Epidermal melanocyte (primary cell): ENCODE measurements at regions not wholly inside any gene's neighbourhood (a gene's known extent, or its start where the extent isn't known, plus 50 kb on each side); places are given as distances from the start of the nearest gene placed in this dataset.
"Not testable (repeated sequence)": the region's sequence is repeated elsewhere in the genome, so short reads cannot be mapped to it uniquely, and the experiment has no call there.

Experiments
- DNase-seq: peaks from one replicate; pipeline ENCODE4 v3.0.0; 2011; ENCODE audit warnings: low spot score; ENCODE audit not compliant: insufficient read length

DNA sequence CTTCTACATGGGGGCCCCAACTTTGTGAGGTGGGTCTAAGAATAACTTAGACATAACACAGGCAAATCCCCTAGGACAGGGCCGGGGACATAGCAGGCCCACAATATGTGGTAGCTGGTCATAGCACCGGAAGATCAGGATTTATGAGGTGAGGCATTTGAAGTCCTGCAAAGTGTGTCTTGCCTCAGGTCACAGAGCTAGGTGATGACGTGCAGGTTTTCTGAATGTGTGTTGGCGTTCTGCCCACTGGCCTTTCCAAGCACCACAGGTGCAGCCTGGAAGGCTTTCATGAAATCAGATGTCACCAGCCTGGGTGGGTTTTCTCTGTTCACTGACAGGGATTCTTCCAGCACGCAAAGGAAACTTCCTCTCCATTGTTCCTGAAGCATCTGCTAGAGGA is 119.1 kb downstream of the LRATD1 start:
- DNase-seq: no peak

DNA sequence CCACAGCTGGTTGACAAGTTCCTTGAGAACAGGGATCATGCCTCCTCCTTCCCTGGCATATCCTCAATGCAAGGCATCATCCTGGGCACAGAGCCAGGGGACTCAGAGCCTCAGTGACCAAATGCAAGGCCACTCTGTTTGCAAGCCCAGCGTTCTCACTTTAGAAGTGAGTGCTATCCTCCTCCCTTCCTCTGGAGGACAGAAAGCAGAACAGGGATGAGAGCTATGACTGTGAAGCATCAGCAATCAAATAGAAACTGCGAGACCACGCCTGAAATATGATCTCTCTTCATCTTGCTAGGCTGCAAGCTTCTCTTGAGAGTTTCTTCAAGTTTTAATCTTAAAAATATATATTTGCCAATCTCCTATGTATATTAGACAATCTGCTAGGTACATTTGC is 119.8 kb downstream of the LRATD1 start:
- no peak for DNase-seq

DNA sequence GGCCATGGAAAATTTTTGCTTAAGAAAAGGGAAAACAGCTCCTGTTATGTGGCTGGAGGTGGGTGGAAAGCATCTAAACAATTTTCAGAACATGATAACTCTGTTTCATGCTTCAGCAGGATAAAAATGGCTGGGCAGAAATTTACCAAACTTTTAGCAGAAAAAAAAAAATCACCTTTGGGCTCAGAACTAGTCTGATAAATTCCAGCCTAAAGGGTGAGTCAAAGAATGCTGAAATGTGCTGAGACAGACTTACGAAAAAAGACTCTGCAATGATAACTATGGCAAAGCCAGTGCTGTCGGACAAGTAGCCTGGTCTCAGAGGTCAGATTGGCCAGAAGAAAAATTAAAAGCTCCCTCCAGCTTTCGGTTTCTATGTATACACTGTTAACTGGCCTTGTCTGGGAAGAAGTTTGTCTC is 123.6 kb downstream of the LRATD1 start:
- no peak for DNase-seq

DNA sequence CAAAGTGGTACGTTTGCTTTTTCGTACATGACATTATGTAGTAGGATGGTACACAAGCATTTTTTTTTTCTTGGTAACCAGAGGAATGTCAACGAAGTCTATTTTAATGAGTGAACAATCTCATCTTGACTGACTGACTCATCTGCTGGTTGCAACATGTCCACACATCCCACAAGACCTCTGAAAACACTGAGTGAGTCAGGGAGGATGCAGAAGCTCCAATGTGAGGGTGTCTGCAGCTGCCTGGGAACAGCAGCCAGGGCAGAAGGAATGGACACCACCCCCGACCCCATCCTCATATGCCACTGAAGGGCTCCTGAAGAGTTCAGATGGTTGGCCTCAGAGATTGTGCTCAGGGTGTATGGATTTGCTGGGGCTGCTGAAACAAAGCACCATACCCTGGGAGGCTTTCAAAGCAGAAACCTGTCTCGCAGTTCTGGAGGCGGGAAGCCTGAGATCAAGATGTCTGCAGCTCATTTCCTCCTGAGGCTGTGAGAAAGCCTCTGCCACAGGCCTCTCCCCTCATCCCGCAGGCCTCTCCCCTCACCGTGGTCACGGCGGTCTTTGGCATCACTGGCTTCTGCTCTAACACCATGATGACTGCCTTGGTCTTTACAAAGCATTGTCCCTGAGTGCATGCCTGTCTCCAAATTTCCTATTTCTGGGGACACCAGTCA is 124.6 kb downstream of the LRATD1 start:
- peak; percentile 48 for DNase-seq

DNA sequence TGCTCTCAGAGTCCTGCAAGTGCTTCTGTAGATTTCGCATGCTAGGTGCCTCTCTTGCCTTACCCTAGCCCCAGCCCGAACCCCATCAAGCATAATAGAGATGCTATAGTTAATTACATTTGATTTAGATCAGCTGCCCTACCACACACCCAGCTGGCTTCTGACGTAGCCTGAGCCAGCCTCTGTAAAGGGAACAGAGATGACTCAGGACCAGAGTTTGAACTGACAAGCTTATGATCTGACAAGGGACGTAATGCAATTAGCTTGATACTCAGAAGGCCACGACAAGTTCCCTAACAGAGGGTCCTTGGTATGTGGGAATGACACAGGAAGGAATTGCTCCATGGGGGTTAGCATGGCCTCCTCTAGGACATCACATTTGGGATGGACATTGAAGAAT is 126.6 kb downstream of the LRATD1 start:
- no peak for DNase-seq

DNA sequence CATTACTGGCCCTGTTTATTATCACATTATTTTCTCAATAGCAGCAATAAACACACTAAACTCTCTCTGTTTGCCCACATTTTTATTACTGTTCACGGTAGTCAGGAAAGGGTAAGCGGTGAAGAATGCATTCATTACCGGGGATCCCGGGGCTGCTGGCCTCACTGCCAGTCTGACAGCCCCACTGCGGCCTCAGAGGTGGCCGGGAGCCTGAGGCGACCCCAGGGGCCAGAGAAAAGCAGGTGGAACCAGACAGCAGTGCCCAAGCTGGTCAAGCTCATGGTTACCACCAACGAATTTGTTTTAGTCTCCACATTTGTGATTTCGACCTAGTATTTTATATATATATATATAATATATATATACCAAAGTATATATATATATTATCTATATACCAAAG is 127.7 kb downstream of the LRATD1 start:
- DNase-seq: no peak

DNA sequence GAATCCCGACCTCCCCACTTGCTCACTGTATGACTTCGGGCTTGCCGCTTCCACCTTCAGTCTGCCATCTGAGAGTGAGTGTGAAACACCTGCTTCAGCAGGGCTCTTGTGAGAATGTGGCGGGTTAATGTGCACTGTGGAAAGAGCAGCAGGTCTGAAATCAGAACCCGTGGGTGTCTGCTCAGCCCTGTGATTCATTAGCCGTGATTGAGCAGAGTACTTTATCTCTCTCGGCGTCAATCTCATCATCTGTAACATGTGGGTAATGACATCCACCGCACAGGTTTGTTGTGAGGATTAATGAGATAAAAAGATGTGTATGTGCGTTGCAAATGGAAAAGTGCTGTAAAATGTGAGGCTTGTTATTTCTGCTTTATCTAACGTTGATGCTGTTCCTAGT is 128.6 kb downstream of the LRATD1 start:
- DNase-seq: no peak

DNA sequence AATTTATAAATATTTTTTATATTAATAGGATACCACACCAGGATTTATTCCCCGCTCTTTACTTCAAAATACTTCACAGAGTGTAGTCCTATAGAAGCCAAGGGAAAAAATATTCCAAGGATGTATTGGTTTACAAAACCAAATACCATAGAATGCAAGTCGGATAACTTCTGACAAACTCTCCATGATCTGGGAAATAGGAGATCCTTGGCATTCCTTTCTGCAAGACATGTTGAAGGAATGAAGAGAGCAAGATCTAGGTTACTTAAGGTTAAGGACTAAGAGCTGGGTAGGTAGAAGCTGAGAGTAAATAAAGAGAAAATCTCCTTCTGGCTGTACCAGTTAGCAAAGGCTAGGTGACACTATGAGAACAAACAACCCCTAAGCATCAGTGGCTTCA is 141.2 kb downstream of the LRATD1 start:
- no peak for DNase-seq

DNA sequence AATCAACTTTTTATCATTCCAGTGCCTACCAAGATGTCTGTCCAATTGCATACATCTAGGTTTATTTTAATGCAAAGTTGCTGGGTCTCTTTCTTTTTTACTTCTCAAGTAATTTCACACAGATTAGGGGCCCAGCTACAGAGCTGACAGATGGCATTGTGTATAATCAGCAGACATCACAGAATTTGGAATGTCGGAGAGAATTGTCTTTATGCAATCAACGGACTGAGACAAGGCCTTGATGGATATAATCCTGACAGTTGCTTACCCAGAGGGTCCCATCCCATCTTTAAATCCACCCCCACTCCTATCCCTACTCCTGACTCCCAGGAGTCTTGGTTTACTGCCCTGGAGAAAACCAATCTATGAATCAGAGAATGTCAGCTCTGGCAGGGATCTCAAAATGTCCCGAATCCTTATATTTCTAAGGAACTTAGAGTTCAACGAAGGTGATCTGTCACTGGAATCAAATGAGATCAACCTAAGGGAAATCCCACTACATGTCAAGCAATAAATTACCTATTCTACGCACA is 142.0 kb downstream of the LRATD1 start:
- DNase-seq: no peak

DNA sequence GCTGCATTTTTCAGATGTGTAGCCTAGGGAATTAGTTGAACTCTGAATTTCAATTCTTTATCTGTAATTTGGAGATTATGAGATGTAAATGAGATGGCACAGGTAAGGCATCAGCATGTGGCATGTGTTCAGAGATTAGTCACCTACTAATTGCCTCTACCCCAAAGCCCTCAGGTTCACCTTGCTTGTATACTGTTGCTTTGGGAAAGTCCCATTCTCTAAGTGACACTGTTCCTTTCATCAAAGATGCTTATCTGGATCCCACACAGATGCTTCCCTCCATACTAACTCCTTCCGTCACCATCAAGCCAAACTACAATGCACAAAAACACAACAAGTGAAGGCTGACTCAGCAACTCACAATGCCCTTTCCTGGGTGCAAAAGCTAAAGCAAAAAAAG is 143.7 kb downstream of the LRATD1 start:
- no peak for DNase-seq

DNA sequence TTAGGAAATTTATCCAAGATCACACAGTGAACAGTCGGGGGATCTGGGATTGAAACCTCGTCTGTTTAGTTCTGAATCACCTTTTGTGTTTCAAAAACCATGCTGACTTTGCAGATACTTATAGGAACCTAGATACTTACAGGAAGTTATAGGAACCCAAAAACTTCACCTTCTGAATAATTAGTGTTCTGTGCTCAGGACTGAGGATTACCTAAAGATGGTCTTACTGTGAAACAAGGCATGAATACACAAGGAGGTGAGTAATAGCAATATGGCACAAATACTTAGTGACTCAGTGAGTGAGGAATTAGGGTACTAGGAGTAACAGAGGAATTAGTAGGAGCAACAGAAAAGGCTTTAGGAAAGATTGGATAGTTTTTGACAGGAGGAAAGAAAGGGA is 145.5 kb downstream of the LRATD1 start:
- no peak for DNase-seq

DNA sequence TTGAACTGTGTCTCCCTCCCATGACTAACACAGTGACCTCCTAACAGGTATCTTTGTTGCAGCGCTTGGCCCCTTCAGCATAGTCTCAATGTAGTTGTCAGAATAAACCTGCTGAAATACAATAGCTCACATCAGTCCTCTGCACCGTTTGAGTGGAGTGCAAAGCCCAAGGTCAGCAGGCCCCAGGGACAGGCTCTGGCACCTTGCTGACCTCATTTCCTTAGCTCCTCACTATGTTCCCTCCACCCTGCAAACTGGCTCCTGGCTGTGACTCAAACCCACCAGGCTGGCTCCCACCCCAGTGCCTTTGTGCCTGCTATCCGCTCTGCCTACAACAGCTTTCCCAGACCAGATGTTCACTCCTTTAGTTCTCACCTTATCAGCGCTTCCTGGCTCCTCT is 146.7 kb downstream of the LRATD1 start:
- no peak for DNase-seq

DNA sequence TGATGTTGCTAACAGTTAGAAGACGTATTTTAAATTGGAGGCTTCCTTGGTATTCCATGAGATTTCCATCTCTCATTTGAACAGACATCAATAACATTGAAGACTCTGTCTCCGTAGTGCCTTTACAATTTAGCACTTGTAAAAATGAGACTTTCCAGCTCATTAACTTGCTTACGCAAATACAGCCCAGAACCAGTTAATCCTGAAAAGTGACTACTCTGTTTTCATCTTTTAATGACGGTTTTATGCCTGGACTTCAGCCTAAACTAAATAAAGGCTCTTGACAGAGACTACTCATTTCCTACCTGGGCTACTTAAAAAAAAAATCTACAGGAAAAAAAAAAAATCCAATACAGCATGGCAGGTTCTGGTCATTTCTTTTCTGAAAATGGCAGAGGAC is 148.6 kb downstream of the LRATD1 start:
- DNase-seq: no peak

DNA sequence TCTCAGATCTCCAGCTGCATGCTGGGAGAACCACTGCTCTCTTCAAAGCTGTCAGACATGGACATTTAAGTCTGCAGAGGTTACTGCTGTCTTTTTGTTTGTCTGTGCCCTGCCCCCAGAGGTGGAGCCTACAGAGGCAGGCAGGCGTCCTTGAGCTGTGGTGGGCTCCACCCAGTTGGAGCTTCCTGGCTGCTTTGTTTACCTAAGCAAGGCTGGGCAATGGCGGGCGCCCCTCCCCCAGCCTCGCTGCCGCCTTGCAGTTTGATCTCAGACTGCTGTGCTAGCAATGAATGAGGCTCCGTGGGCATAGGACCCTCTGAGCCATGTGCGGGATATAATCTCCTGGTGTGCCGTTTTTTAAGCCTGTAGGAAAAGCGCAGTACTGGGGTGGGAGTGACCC is 156.3 kb downstream of the LRATD1 start:
- not testable (repeated sequence) for DNase-seq

DNA sequence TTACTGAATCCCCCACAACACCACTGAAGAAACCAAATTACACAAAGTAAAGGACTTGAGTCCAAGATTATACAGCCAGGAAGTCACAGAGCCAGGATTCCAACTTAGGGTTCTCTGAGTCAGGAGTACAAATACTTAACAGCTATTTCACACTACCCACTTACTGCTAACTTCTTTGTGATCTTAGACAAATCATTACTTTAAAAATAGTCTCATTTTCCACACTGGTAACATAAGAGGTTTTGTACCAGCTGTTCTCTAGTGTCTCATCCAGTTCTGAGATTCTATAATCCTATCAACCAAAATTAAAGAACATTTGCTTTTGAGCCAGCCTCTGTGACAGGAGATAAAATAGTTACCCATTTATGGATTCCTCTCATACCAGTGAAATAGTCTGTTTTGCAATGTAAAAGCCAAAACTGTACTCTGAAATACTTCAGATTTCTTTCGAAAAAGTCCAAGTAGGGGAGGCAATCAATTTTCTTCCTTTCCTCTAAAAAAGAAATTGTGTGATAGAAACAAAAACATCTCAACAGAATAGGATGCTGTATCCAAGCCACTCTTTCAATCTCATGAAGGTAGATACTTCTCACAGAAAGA is 157.6 kb downstream of the LRATD1 start:
- DNase-seq: no peak

DNA sequence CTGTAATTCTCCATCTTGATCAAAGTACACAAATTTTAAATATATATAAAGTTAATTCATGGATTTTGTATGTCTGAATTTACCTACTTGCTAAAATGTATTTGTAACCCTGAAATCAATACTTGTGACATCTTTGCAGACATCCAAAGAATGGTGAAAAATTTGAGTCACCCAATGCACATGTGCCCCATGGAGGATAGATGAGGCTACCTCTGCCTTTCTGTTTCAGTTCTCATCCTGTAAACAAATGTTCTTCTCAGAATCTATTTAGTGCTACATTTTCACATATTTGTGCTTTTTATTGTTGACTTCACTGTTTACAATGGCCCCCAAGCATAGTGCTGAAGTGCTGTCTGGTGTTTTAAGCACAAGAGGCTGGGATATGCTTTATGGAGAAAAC is 171.5 kb downstream of the LRATD1 start:
- DNase-seq: no peak

DNA sequence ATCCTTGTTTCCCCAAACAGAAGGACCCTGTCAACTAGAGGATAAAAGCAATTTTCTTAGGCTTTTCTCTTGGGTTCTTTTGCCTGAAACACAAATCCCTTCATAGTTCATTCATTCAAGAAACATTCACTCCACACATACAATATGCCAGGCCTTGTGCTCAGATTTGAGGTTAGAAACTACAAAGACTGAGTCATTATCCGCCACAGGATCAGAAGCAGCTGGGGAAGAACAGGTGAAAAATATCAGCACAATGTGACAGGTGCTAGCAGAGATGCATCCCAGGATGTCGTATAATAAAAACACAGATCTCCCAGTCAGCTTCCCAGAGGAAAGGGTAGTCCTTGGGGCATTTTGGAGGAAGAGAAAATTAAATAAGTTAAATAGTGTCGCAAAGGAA is 172.4 kb downstream of the LRATD1 start:
- DNase-seq: no peak

DNA sequence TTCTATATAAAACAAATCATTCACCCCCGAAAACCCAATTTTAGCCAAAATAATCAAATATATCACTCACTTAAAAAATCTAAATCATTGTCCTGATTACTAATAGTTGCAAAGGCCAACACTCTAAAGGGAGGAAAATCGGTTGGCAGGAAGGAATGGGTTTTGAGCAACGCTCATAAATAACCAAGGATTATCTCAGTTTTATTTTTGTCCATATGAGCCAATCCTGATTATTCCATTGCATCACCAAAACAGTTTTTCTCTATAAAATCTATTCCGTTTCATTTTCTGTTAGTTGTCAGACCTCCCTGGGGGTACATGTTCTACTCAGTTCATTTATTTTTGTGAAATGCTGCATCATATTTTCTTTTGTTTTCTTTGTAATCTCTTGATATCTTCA is 174.1 kb downstream of the LRATD1 start:
- DNase-seq: no peak

DNA sequence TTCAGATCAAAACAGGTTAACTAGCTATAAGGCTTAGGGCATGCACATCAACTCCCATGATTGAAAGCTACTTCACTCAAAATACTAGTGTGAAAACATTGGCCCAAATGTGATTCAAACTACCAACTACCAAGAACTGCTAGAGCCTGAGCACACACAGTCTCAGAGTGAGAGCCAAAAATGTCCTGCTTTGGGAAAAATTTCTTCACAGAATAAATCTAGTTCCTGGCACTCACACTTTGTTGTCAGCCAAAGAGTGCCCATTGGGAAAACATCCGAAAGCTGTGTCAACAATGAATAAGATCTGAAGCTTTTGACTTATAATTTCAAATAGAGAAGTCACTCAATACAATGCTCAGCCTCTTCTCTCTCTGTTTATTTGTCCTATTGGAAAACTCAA is 182.7 kb downstream of the LRATD1 start:
- no peak for DNase-seq

DNA sequence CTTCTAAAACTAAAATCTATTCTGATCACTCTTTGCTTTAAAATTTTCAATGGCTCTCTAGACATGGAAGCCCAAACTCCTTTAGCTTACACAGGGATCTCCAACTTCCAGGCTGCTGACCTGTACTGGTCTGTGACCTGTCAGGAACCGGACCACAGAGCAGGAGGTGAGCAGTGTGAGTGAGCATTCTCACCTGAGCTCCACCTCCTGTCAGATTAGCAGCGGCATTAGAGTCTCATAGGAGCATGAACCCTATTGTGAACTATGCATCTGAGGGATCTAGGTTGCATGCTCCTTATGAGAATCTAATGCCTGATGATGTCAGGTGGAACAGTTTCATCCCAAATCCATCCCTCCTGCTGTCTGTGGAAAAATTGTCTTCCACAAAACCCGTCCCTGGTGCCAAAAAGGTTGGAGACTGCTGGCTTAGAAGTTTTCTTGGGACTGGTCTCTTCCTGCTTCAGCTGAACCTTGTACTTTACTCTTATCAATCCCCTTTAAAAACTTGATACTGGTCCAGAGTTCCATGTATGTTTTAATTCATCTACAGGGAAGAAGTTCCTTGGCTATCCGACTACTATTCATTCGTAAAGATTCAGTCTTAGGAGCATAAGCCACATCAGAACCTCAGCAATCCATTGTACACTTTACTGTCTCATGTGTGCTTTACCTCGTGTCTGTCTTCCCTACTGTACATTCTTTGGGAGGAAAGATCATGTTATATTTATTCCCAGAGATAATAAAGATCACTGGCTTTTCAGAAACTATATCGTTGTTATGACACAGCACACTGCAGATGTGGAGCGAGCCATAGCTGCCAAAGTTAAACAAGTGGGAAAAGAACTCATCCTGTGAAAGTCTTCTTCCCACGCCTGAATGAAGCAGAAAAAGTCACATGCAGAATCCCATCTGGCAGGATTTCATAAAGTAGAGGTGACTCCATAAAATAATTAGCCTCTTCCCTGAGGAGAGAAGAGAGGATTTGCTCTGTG is 183.8 kb downstream of the LRATD1 start:
- no peak for DNase-seq

DNA sequence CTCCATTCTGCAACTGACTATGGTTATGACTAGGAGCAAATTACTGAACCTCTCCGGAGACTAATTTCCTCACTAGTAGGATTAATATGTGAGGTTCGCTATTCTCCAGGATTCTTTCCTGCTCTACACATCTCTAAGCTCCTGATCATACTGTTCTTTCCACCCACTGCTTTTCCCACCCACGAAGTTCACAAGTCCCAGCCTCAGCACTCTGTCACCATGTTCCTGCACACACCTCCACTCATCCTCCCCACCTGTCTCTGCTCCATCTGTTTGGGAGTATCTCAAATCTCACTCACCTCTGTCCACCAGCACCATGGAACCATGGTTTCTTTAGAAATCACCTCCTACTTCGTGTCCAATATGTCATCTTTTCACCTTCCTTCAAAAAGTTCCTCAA is 185.3 kb downstream of the LRATD1 start:
- DNase-seq: no peak

DNA sequence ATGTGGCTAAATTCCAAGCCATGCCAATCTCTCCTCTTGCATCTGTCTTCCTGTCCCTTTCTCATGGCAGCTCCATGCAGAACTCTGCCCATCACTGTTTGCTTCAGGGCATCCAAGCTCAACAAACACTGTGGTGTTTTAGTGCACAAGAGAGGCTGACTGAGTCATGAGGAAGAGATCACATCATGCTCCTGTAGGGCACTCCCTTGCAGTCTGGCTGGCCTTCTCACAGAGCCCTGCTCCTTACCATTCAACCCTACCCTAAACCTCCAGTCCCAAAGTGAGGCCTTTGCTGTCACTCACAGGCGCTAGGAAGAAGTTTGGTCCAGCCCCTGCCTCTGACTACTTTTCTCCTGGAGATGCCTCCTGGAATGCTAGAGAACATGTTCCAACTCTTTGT is 194.0 kb downstream of the LRATD1 start:
- DNase-seq: no peak
